ENCODE measurements at regions not wholly inside any gene's neighbourhood (a gene's known extent, or its start where the extent isn't known, plus 50 kb on each side); places are given as distances from the start of the nearest gene placed in this dataset.

GRCh38 chr7:84477786-84478478 is 283.3 kb upstream of the SEMA3A start:
- DNase-seq, result no peak

DNA sequence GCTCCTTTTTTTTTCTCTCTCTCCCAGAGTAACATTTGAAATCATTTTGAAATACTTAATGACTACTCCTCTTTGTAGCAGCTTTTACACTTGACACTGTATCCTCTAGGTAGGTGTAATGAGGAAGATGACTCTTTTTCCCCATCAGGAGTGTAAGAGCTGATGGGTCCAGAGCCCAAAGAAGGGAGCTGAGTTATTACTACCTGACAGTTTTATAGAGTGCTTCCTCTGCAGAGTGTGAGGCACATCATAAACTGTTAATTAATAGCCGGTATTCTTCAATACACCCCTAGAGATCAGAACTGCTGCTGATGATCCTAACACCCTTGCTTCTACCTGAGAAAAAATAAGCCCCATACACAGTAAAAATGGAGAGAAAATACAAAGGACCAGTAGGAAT is 279.8 kb upstream of the SEMA3A start:
- DNase-seq, result no peak

DNA sequence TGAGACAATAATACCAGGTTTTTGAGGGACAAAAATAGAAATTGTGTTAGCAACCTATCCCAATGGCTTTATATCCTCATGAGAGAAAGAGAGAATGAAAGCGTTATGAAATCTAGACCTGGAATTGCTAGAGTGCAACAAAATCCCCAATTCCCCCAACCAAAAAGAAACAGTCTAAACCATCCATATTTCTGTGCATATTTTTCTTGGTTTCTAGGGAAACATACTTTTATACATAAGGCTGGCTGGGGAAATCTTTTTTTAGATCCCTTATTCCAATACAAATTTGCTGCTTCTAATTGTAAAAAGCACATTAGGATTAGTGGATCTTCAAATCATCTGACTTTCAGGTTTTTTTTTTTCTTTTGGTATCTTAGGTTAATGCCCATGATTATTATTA is 277.0 kb upstream of the SEMA3A start:
- DNase-seq, result no peak

GRCh38 chr7:84469034-84469433 is 274.4 kb upstream of the SEMA3A start:
- DNase-seq, result peak; percentile 25

DNA sequence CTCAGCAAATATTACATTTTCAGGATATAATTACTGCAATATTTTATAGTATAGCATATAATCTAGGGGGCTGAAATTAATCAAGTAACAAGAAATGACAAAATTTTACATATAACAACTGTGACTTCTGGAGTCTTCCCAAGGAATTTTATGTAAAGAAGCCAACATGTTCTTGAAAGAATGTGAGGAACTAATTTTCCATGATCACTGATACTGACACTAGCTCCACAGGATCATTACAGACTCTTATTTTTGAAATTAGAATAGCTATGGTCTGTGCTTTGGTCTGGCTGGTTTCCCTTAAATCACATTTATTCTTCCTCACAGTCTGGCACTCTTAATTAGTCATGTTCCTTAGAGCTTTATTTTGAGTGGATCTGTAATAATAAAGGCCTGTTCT is 267.7 kb upstream of the SEMA3A start:
- no peak for DNase-seq

- DNase-seq, result no peak
These were observed 266.5 kb upstream of the SEMA3A start for GRCh38 chr7:84461093-84461492.

DNA sequence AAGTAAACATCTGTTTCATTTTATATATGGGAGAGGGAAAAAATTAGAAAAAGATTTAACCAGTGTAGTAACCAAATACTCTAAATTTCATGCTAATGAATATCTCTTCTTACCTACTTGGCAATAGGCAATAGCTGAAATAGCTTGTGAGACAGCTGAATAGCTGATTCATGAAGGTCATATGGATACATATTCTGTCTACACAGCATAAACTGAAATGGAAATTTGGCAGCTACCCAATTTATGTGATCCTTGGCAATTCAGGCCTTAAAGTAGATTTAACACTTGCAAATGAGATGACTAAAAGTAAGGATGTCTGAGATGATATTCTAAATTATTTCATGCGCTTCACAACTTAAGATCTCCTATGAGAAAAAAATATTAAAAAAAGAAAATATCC is 261.2 kb upstream of the SEMA3A start:
- DNase-seq, result peak; percentile 2

- no peak for DNase-seq
These were observed 259.8 kb upstream of the SEMA3A start for GRCh38 chr7:84454174-84454959.

- DNase-seq, result no peak
These were observed 258.0 kb upstream of the SEMA3A start for GRCh38 chr7:84452618-84453017.

- DNase-seq, result no peak
These were observed 256.2 kb upstream of the SEMA3A start for GRCh38 chr7:84450772-84451171.

DNA sequence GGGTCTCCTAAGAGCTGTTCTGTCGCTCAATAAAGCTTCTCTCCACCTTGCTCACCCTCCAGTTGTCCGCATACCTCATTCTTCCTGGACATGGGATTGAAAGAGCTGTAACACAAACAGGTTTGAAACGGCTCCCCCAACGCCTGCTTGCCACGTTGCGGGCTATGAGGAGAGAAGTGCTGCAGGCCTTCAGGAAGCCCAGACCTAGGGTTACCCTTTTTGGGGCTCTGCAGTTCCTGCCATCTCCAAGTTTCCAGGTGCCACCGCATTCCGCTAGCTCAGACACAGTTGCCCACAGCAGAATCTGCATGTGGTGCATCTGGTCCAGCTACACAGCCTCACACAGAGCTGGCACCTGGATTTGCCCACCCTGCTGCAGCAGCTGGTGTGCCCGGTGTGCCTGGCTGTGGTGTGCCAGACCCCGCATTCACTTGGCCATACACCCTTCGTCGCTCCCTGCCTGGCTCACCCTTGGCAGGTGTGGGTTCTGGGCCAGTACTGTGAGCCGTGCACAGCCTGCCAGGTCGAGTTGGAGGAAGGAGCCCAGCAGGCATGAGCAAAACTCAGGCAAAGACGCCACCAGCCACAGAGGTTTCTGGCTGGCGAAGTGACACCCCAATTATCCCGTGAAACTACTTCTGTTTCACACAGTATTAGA is 253.2 kb upstream of the SEMA3A start:
- no peak for DNase-seq

GRCh38 chr7:84446991-84447480 is 252.4 kb upstream of the SEMA3A start:
- DNase-seq, result no peak

DNA sequence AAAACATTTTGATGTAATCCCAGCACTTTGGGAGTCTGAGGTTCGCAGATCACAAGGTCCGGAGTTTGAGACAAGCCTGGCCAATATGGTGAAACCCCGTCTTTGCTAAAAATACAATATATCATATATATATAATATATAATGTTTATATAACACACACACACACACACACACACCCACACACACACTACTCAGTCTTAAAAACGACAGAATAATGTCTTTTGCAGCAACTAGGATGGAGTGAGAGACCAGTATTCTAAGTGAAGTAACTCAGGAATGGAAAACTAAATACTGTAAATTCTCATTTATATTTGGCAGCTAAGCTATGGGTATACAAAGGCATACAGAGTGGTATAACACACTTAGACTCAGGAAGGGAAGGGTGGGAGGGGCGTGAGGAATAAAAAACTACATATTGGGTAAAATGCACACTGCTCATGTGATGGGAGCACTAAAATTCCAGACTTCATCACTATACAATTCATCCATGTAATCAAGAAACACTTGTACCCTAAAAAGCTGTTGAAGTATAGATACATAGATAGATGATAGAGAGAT is 231.2 kb upstream of the SEMA3A start:
- no peak for DNase-seq

DNA sequence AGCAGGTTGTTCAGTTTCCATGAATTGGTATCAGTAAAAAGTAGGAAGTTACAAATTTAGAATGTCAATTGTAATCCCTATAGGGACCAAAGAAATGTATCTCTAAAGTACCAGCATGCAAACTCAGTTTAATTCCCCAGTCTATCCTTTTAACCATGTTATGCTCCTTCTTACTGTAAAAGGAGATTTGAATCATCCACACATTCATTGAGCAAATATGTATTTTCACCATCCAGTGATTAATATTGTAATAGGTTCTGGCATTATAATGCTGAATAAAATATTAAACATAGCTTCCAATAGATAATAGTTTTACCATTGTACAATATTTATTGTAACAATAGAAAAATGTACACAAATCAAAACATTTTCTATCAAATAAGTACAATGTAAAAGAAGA is 228.2 kb upstream of the SEMA3A start:
- peak; percentile 44 for DNase-seq

DNA sequence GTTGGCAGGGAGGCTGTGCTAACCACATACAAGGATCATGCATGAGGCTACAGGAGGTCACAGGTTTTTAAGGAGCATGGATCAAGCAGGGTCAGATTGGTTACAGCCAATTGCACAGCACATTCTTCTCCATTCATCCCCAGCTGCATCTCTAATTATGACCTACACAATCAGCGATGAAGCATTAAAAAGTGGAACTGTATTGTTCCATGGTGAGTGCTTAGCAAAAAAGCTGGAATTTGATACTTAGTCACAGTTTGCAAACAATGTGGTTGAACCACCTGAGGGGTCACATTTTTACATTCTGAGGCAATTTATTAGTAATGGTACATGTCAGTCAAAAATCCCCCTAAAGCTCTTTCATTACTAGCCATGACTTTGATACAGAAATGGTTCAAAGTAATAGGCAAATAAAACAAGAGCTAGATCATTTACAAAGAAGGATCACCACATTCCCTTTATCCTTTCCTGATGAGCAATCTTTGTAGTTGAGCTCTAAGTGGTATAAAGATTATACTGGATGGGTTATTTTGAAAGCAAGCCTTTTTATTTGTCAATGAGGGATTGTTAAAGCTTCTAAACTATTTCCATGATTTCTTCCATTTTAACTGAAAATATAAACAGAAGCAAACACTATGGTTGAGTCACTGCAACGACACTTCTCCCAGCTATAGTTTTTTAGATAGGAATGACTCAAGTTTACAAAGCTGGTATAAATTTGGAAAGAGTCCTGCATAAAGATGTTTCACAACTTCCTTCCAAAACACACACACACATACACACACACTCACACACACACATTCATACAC is 217.8 kb upstream of the SEMA3A start:
- peak; percentile 84 for DNase-seq

GRCh38 chr7:84399661-84400060 is 205.1 kb upstream of the SEMA3A start:
- no peak for DNase-seq

GRCh38 chr7:84394219-84394618 is 199.6 kb upstream of the SEMA3A start:
- DNase-seq, result no peak

DNA sequence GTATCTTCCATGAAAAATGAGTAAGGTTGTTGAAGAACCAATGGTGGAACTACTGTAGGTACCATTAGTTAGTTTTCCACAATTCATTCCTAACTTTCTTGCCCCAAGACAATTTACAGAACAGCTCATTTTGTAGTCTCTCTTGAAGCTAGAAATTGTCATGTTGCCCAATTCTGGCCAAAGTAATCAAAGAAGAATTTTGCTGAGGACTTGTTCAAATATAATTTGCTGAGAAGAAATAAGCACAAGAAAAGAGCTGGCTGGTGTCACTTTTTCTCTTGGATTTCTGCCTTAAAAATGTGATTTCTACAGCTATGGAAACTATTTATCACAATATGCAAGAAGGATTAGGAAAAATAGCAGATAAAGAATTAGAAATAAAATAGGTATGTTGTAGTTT is 199.2 kb upstream of the SEMA3A start:
- no peak for DNase-seq

- no peak for DNase-seq
These were observed 196.3 kb upstream of the SEMA3A start for GRCh38 chr7:84390845-84391244.

DNA sequence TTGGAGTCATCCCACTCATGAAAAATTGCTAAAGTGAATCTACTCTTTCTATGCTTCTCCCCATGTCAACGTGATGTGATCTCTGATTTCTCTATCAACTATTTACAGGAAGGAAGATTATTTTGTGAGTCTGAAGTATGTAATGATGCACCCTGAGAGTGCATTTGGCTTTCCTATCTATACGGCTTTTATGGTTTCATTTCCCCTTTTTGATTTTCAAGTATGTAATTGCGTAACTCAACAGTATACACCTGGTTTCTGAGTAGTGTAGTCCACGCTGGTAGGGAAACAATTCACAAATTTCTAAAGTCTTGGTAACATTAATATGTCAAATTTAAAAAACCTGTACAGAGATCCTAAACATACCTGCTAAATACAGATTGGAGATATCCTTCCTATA is 194.7 kb upstream of the SEMA3A start:
- no peak for DNase-seq

GRCh38 chr7:84387595-84387994 is 193.0 kb upstream of the SEMA3A start:
- no peak for DNase-seq

DNA sequence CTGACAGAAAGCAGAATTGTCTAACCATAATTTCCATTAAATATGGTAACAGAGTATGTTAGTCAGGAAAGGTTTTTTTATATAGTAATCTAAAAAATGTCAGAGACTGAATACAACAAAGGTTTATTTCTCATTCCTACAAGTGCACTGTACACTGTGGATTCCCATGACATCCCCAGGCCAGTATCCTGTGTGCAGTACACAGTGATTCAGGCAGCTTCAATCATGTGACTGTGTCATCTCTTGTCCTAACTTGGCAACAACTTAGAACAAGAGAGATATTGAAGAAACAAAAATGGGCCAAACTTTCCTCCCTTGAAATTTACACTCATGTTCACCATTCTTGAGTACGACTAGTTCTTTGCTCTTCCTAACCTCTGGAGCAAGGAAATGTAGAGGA is 189.8 kb upstream of the SEMA3A start:
- no peak for DNase-seq

Measured in fibroblast of skin of back (primary cell).